H1 (cell line): ENCODE measurements at regions not wholly inside any gene's neighbourhood (a gene's known extent, or its start where the extent isn't known, plus 50 kb on each side); places are given as distances from the start of the nearest gene placed in this dataset.

Source experiments
- HDAC2 ChIP-seq, 2 experiments: fragments of 300-600 bp in 1 of 2; sonication (generic) in 1 of 2; IDR thresholded peaks; 2 replicates each; pipeline ENCODE4 v1.6.1; 2011 to 2012; ENCODE audit warnings: low read depth in 2 of 2, low read length in 2 of 2, mild to moderate bottlenecking in 2 of 2, moderate library complexity in 2 of 2, borderline replicate concordance in 1 of 2, inconsistent platforms in 1 of 2
- TBP ChIP-seq: IDR thresholded peaks from 2 replicates; pipeline ENCODE4 v1.6.1; 2011; ENCODE audit warnings: low read depth, low read length, improper control_type of control experiment
- TF ChIP-seq, protein P1 (sequence below): IDR thresholded peaks from 2 replicates; pipeline ENCODE4 v1.6.1; 2012; ENCODE audit warnings: low read length, inconsistent platforms

- TF ChIP-seq, protein P1, sequence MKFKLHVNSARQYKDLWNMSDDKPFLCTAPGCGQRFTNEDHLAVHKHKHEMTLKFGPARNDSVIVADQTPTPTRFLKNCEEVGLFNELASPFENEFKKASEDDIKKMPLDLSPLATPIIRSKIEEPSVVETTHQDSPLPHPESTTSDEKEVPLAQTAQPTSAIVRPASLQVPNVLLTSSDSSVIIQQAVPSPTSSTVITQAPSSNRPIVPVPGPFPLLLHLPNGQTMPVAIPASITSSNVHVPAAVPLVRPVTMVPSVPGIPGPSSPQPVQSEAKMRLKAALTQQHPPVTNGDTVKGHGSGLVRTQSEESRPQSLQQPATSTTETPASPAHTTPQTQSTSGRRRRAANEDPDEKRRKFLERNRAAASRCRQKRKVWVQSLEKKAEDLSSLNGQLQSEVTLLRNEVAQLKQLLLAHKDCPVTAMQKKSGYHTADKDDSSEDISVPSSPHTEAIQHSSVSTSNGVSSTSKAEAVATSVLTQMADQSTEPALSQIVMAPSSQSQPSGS = no peak
- TF ChIP-seq HDAC2 (IDR thresholded peaks at IDR 0.05; ENCODE audit: borderline replicate concordance in 1 of 2, low read depth in 2 of 2, low read length in 2 of 2) = no peak
- TF ChIP-seq TBP = no peak
Measured at GRCh38 chr4:63566658-63567057, 842.6 kb downstream of the TECRL start (continued).
